HG03571 (cell line): ENCODE measurements at regions not wholly inside any gene's neighbourhood (a gene's known extent, or its start where the extent isn't known, plus 50 kb on each side); places are given as distances from the start of the nearest gene placed in this dataset.
"Not testable (repeated sequence)": the region's sequence is repeated elsewhere in the genome, so short reads cannot be mapped to it uniquely, and the experiment has no call there.

Source experiments
- ATAC-seq: cut with Tn5 transposase; IDR thresholded peaks from one replicate; pipeline ENCODE4 v1.9.1; 2021; ENCODE audit not compliant: unreplicated experiment

GRCh38 chr7:55705728-55706450 lies 133.6 kb upstream of the VOPP1 start:
- ATAC-seq = not testable (repeated sequence)

DNA sequence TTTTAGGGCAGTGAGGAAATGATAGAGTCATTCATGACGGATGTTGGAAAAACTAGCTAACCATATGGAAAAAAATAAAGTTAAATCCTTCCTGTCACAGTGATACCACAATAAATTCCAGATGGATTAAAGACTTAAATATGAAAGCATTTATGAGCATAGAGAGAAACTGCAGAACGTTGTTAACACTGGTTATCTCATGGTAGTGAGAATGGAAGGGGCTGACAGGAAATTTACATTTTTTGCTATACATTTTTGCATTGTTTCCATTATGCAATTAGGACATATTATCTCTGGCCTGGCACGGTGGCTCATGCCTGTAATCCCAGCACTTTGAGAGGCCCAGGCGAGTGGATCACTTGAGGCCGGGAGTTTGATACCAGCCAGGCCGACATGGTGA lies 130.5 kb upstream of the VOPP1 start:
- ATAC-seq = not testable (repeated sequence)

DNA sequence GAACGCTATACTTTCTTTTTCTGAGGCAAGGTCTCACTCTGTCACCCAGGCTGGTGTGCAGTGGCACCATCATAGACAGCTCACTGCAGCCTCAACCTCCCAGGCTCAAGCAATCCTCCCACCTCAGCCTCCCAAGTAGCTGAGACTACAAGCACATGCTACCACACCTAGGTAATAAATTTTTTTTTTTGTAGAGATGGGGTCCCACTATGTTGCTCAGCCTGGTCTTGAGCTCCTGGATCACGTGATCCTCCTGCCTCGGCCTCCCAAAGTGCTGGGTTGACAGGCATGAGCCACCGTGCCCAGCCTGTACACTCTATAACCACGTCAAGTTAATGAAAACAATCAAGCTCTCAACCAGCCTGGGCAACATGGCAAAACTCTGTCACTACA lies 127.1 kb upstream of the VOPP1 start:
- ATAC-seq = not testable (repeated sequence)

DNA sequence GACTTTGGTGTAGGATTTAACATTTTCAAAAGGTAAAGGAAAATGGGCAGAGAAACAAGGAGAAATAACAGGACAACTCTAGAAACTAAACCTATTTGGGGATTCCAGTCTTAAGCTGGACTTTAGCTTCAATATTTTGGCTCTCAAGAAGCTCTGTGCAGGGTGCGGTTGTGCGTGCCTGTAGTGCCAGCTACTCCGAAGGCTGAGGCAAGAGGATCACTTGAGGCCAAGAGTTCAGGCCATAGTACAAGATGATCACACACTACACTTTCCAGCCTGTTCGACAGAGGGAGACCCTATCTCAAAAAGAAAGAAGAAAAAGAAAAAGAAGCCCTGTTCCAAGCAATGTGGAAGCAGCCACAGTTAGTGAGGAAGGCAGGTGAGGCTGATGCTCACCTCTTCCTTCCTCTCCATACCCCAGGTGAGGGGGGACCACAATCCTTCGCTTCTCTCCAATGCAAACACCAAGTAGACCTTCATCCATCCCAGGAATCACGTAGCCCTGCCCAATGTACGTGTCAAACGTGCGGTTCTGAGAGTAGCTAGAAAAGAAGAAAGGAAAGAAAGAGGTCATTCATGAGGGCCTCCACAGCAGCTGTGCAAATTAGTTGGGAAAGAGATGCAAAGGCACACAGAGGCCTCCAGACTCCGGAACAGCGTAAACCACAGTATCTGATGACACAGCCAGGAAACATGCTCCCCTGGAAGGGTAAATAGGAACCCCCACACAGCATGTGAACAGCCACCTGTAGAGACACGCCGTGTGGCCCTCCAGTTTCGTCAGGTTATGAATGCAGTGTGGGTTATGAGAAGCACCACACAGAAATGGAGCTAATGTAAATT lies 126.5 kb upstream of the VOPP1 start:
- not testable (repeated sequence) for ATAC-seq

GRCh38 chr7:55695893-55696701 lies 123.8 kb upstream of the VOPP1 start:
- not testable (repeated sequence) for ATAC-seq

GRCh38 chr7:55694484-55694883 lies 122.2 kb upstream of the VOPP1 start:
- not testable (repeated sequence) for ATAC-seq

GRCh38 chr7:55688684-55689681 lies 116.7 kb upstream of the VOPP1 start:
- not testable (repeated sequence) for ATAC-seq

GRCh38 chr7:55688261-55688660 lies 116.0 kb upstream of the VOPP1 start:
- not testable (repeated sequence) for ATAC-seq

GRCh38 chr7:55687252-55687651 lies 115.0 kb upstream of the VOPP1 start:
- ATAC-seq = not testable (repeated sequence)

DNA sequence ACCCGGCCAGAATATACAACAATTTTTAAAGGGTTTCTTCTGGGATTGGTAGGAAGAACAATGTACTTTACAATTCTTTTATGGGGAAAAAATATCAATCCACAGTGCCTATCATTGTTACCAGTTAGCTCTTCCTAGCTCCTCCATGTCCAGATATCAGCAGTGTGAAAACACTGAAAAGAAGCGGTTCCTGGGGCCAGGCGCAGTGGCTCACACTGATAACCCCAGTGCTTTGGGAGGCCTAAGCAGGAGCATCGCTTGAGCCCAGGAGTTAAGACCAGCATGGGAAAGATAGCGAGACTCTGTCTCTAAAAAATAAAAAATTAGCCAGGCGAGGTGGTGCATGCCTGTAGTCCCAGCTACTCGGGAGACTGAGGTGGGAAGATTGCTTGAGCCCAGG lies 114.5 kb upstream of the VOPP1 start:
- ATAC-seq = not testable (repeated sequence)

- not testable (repeated sequence) for ATAC-seq
Measured at GRCh38 chr7:55683501-55683900, 111.2 kb upstream of the VOPP1 start.

- ATAC-seq = not testable (repeated sequence)
Measured at GRCh38 chr7:55675589-55675988, 103.3 kb upstream of the VOPP1 start.

GRCh38 chr7:55673525-55673924 lies 101.2 kb upstream of the VOPP1 start:
- ATAC-seq = not testable (repeated sequence)

- ATAC-seq = not testable (repeated sequence)
Measured at GRCh38 chr7:55672084-55672483, 99.8 kb upstream of the VOPP1 start.

DNA sequence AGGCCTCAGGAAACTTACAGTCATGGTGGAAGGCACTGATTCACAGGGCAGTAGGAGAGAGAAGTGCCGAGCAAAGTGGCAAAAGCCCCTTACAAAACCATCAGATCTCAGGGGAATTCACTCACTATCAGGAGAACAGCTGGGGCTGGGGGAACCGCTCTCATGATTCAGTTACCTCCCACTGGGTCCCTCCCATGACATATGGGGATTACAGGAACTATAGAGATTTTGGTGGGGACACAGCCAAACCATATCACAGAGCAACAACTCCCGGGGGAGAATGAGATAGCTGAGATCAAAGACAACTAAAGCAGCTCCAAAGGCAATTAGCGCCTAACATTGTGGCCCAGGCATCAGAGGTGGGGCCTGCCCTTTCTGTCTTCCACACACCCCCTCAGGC lies 85.4 kb upstream of the VOPP1 start:
- no peak for ATAC-seq

- ATAC-seq = no peak
Measured at GRCh38 chr7:55651057-55651456, 78.8 kb upstream of the VOPP1 start.

GRCh38 chr7:55649238-55649637 lies 76.9 kb upstream of the VOPP1 start:
- no peak for ATAC-seq

- ATAC-seq = no peak
Measured at GRCh38 chr7:55644567-55644966, 72.3 kb upstream of the VOPP1 start.

- no peak for ATAC-seq
Measured at GRCh38 chr7:55642266-55642665, 70.0 kb upstream of the VOPP1 start.

- peak; percentile 76 for ATAC-seq
Measured at GRCh38 chr7:55641811-55642210, 69.5 kb upstream of the VOPP1 start.
